HG03378 (cell line): ENCODE measurements at regions not wholly inside any gene's neighbourhood (a gene's known extent, or its start where the extent isn't known, plus 50 kb on each side); places are given as distances from the start of the nearest gene placed in this dataset.
"Not testable (repeated sequence)": the region's sequence is repeated elsewhere in the genome, so short reads cannot be mapped to it uniquely, and the experiment has no call there.

Experiments
- ATAC-seq: cut with Tn5 transposase; IDR thresholded peaks from one replicate; pipeline ENCODE4 v1.9.1; 2021; ENCODE audit warnings: mild to moderate bottlenecking, moderate library complexity; ENCODE audit not compliant: unreplicated experiment

- no peak for ATAC-seq
Measured at GRCh38 chr18:75860166-75860565, 432.7 kb upstream of the SMIM21 start.

- no peak for ATAC-seq
Measured at GRCh38 chr18:75859533-75859932, 432.0 kb upstream of the SMIM21 start.

GRCh38 chr18:75858754-75859153, 431.3 kb upstream of the SMIM21 start:
- ATAC-seq = no peak

- no peak for ATAC-seq
Measured at GRCh38 chr18:75857558-75857957, 430.1 kb upstream of the SMIM21 start.

GRCh38 chr18:75854808-75855207, 427.3 kb upstream of the SMIM21 start:
- ATAC-seq = no peak

GRCh38 chr18:75854174-75854573, 426.7 kb upstream of the SMIM21 start:
- ATAC-seq = no peak

GRCh38 chr18:75846321-75846720, 418.8 kb upstream of the SMIM21 start:
- no peak for ATAC-seq

- ATAC-seq = no peak
Measured at GRCh38 chr18:75845413-75845812, 417.9 kb upstream of the SMIM21 start.

GRCh38 chr18:75844146-75844545, 416.6 kb upstream of the SMIM21 start:
- ATAC-seq = no peak

GRCh38 chr18:75840131-75840530, 412.6 kb upstream of the SMIM21 start:
- no peak for ATAC-seq

- ATAC-seq = not testable (repeated sequence)
Measured at GRCh38 chr18:75839686-75840085, 412.2 kb upstream of the SMIM21 start.

GRCh38 chr18:75839041-75839440, 411.5 kb upstream of the SMIM21 start:
- ATAC-seq = no peak

GRCh38 chr18:75837316-75837715, 409.8 kb upstream of the SMIM21 start:
- ATAC-seq = no peak

GRCh38 chr18:75836516-75836915, 409.0 kb upstream of the SMIM21 start:
- no peak for ATAC-seq

GRCh38 chr18:75831960-75832359, 404.5 kb upstream of the SMIM21 start:
- no peak for ATAC-seq

GRCh38 chr18:75830828-75831227, 403.3 kb upstream of the SMIM21 start:
- ATAC-seq = no peak

GRCh38 chr18:75829091-75829490, 401.6 kb upstream of the SMIM21 start:
- ATAC-seq = no peak

- no peak for ATAC-seq
Measured at GRCh38 chr18:75828379-75828778, 400.9 kb upstream of the SMIM21 start.

GRCh38 chr18:75827751-75828287, 400.3 kb upstream of the SMIM21 start:
- ATAC-seq = no peak

GRCh38 chr18:75824661-75825060, 397.2 kb upstream of the SMIM21 start:
- no peak for ATAC-seq

- no peak for ATAC-seq
Measured at GRCh38 chr18:75823471-75823870, 396.0 kb upstream of the SMIM21 start.

GRCh38 chr18:75818383-75818782, 390.9 kb upstream of the SMIM21 start:
- no peak for ATAC-seq

GRCh38 chr18:75815767-75816166, 388.3 kb upstream of the SMIM21 start:
- ATAC-seq = no peak

GRCh38 chr18:75812761-75813160, 385.3 kb upstream of the SMIM21 start:
- ATAC-seq = no peak
